OCI-LY7 (cell line): ENCODE measurements at regions not wholly inside any gene's neighbourhood (a gene's known extent, or its start where the extent isn't known, plus 50 kb on each side); places are given as distances from the start of the nearest gene placed in this dataset.

Source experiments
- BruUV-seq: library from RNA; stranded (reverse); fragments of 400-500 nt; replicated peaks from 2 replicates; lab custom pipeline; 2021; lab: Mats Ljungman, UMichigan
- CTCF ChIA-PET: fragments of 300-600 bp; sonication (Branson Sonifier 250); formaldehyde crosslinking; loops from one replicate; lab custom pipeline; 2022; ENCODE audit warnings: antibody characterized with exemption; ENCODE audit not compliant: unreplicated experiment; lab: Charles Lee
- POLR2A ChIA-PET: fragments of 300-600 bp; sonication (Branson Sonifier 250); formaldehyde crosslinking; loops from one replicate; lab custom pipeline; 2022; ENCODE audit warnings: antibody characterized with exemption; lab: Charles Lee
- DNase-seq: peaks from one replicate; pipeline ENCODE4 v3.0.0-alpha.2; 2015; ENCODE audit warnings: low spot score
- H2AFZ ChIP-seq: fragments of 200-600 bp; sonication (generic), shearing (Covaris generic); 2 replicates; pipeline ENCODE4 v1.6.1; 2014; ENCODE audit warnings: mild to moderate bottlenecking, antibody characterized with exemption, low read length, moderate library complexity
- H3K27ac ChIP-seq: fragments of 200-600 bp; sonication (generic); 2 replicates; pipeline ENCODE4 v1.5.1; 2014; ENCODE audit warnings: mixed run types, low read depth, mild to moderate bottlenecking, moderate library complexity, low read length, inconsistent platforms; ENCODE audit not compliant: poor library complexity, severe bottlenecking
- H3K36me3 ChIP-seq: fragments of 200-600 bp; sonication (generic); 2 replicates; pipeline ENCODE4 v1.6.1; 2014; ENCODE audit warnings: mild to moderate bottlenecking, antibody characterized with exemption, low read length, moderate library complexity, mixed read lengths; ENCODE audit not compliant: insufficient read depth
- H3K4me1 ChIP-seq: fragments of 200-600 bp; sonication (generic); 2 replicates; pipeline ENCODE4 v1.5.1; 2014; ENCODE audit warnings: mild to moderate bottlenecking, low read length; ENCODE audit not compliant: insufficient read depth, poor library complexity, severe bottlenecking
- H3K4me2 ChIP-seq: fragments of 200-600 bp; sonication (generic); 2 replicates; pipeline ENCODE4 v1.6.1; 2014; ENCODE audit warnings: mild to moderate bottlenecking, low read length
- H3K4me3 ChIP-seq: fragments of 200-600 bp; sonication (generic); 2 replicates; pipeline ENCODE4 v1.5.1; 2014; ENCODE audit warnings: mild to moderate bottlenecking, low read depth, low read length; ENCODE audit not compliant: poor library complexity, severe bottlenecking
- H3K79me2 ChIP-seq: fragments of 200-600 bp; sonication (generic); 2 replicates; pipeline ENCODE4 v1.6.1; 2016; ENCODE audit warnings: low read depth, mild to moderate bottlenecking, low read length, moderate library complexity, mixed read lengths; ENCODE audit not compliant: insufficient read depth
- H3K9me2 ChIP-seq: fragments of 200-600 bp; sonication (generic); 2 replicates; pipeline ENCODE4 v1.6.1; 2016; ENCODE audit warnings: mild to moderate bottlenecking, low read length, mixed read lengths; ENCODE audit not compliant: insufficient read depth
- H3K9me3 ChIP-seq: fragments of 200-600 bp; sonication (generic); 2 replicates; pipeline ENCODE4 v1.6.1; 2014; ENCODE audit warnings: mild to moderate bottlenecking, mixed run types, low read length, mixed read lengths
- H4K20me1 ChIP-seq: fragments of 200-600 bp; sonication (generic); 2 replicates; pipeline ENCODE4 v1.6.1; 2014; ENCODE audit warnings: mild to moderate bottlenecking, antibody characterized with exemption, low read length, moderate library complexity, mixed read lengths; ENCODE audit not compliant: insufficient read depth
- EZH2phosphoT487 ChIP-seq: fragments of 200-600 bp; sonication (generic); IDR thresholded peaks from 2 replicates; pipeline ENCODE4 v1.6.1; 2018; ENCODE audit warnings: low read depth, borderline replicate concordance, mild to moderate bottlenecking, mixed run types, antibody characterized with exemption, low read length, moderate library complexity, mixed read lengths
- intact Hi-C: fragments of 100-400 bp; cut with micrococcal nuclease; formaldehyde crosslinking; loops from one replicate; pipeline ENCODE4 v1.10.0; 2022; ENCODE audit not compliant: unreplicated experiment
- TF ChIP-seq, protein P1 (sequence below): fragments of 200-600 bp; sonication (generic); conservative IDR thresholded peaks from 2 replicates; pipeline ENCODE4 v1.5.1; 2014; ENCODE audit warnings: mild to moderate bottlenecking, antibody characterized with exemption, low read length, moderate library complexity, mixed read lengths

DNA sequence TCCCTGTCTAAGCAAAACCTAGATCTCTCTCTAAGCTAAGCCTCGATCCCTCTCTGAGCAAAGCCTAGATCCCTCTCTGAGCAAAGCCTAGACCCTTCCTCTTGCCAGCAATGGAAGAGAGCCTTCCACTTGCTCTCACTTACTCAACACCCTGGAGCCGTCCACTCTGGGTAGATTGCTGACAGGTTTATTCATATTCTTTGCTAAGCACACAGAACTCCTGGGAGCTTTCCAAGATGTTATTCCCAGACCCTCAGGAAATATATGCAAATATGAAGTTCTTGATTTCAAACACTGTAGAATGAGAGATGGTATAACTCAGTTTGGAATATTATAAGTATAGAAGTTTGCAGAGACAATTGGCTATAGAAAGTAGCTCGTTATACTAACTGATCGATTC, 503.8 kb upstream of the CELF2 start:
- BruUV-seq: no TSS peak
- CTCF ChIA-PET: no interaction called here

DNA sequence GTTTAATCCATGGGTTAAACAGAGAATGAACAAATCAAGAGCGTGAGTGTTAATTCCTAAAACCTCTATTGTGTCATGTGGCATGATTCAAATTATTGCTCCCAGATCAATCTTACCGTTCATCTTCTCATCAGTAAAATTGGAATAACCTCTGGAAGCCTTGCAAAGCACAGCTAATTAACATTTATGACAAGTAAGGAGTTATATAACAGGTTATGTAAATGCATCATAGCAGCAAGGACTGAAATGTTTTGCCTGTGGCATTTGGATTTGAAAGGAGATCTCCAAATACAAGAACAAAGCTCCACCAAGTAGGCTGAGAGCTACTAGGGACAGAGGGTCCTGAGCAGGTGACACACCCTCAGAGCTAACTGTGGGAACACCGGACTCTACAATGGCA, 502.9 kb upstream of the CELF2 start:
- intact Hi-C loops: no loop called here
- BruUV-seq: no TSS peak
- no peaks in the 10 kb centered on the region for H3K9me2 ChIP-seq

More for the DNA sequence above, 503.8 kb upstream of the CELF2 start:
- Histone ChIP-seq H2AFZ (no peak overlapping the region), H3K4me1 (no peaks in the 10 kb centered on the region), H4K20me1 (no peaks in the 10 kb centered on the region), H3K36me3 (no peaks in the 10 kb centered on the region), H3K79me2 (no peaks in the 10 kb centered on the region), H3K9me3 (no peaks in the 10 kb centered on the region), H3K4me3 (no peak overlapping the region), H3K27ac (no peak overlapping the region), H3K9me2 (no peaks in the 10 kb centered on the region), H3K4me2 (no peak overlapping the region)
- POLR2A ChIA-PET: interaction anchor here (1.1 to 1.8 kb wide), 2 partner anchors 12 to 22 kb away, joined by 3 to 4 read pairs; no protein-coding TSS in a partner anchor
- DNase-seq: no peak
- TF ChIP-seq, protein P1, sequence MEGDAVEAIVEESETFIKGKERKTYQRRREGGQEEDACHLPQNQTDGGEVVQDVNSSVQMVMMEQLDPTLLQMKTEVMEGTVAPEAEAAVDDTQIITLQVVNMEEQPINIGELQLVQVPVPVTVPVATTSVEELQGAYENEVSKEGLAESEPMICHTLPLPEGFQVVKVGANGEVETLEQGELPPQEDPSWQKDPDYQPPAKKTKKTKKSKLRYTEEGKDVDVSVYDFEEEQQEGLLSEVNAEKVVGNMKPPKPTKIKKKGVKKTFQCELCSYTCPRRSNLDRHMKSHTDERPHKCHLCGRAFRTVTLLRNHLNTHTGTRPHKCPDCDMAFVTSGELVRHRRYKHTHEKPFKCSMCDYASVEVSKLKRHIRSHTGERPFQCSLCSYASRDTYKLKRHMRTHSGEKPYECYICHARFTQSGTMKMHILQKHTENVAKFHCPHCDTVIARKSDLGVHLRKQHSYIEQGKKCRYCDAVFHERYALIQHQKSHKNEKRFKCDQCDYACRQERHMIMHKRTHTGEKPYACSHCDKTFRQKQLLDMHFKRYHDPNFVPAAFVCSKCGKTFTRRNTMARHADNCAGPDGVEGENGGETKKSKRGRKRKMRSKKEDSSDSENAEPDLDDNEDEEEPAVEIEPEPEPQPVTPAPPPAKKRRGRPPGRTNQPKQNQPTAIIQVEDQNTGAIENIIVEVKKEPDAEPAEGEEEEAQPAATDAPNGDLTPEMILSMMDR: no peak
- no peak for TF ChIP-seq EZH2phosphoT487
- intact Hi-C loops: no loop called here

More for the DNA sequence above, 502.9 kb upstream of the CELF2 start:
- Histone ChIP-seq H3K4me1 (no peaks in the 10 kb centered on the region), H2AFZ (no peak overlapping the region), H3K4me2 (no peak overlapping the region), H4K20me1 (no peaks in the 10 kb centered on the region), H3K9me3 (no peaks in the 10 kb centered on the region), H3K36me3 (no peaks in the 10 kb centered on the region), H3K27ac (no peak overlapping the region), H3K4me3 (no peak overlapping the region), H3K79me2 (no peaks in the 10 kb centered on the region)
- no peak for DNase-seq
- TF ChIP-seq EZH2phosphoT487: no peak
- TF ChIP-seq, protein P1: no peak
- POLR2A ChIA-PET: interaction anchor here (1.0 to 1.8 kb wide), 3 partner anchors 11 to 28 kb away, joined by 3 to 4 read pairs (median 4); no protein-coding TSS in a partner anchor
- CTCF ChIA-PET: no interaction called here
